Spinal cord (tissue), 9 donors: ENCODE measurements at regions not wholly inside any gene's neighbourhood (a gene's known extent, or its start where the extent isn't known, plus 50 kb on each side); places are given as distances from the start of the nearest gene placed in this dataset.
A peak's percentile ranks its signal among the peaks of the same experiment; 100 is the strongest.
"Not testable (repeated sequence)": the region's sequence is repeated elsewhere in the genome, so short reads cannot be mapped to it uniquely, and the experiment has no call there.

Experiments used
- DNase-seq, 6 donors: peaks; one replicate each; pipeline versions ENCODE4 v3.0.0 to v3.0.0-alpha.2; 2013 to 2015; ENCODE audit warnings: low spot score in 6 of 6, low read depth in 4 of 6
- H3K27ac ChIP-seq: one replicate; pipeline ENCODE4 v1.5.1; 2013; ENCODE audit warnings: low read depth, low read length, control low read depth
- H3K27me3 ChIP-seq: one replicate; pipeline ENCODE4 v1.6.1; 2013; ENCODE audit warnings: low read length; ENCODE audit not compliant: control insufficient read depth, insufficient read depth
- H3K36me3 ChIP-seq: one replicate; pipeline ENCODE4 v1.6.1; 2013; ENCODE audit warnings: low read length; ENCODE audit not compliant: control insufficient read depth, insufficient read depth
- H3K4me1 ChIP-seq: one replicate; pipeline ENCODE4 v1.6.1; 2013; ENCODE audit warnings: low read length; ENCODE audit not compliant: control insufficient read depth, insufficient read depth
- H3K4me3 ChIP-seq: one replicate; pipeline ENCODE4 v1.5.1; 2013; ENCODE audit warnings: low read depth, low read length, control low read depth
- H3K9me3 ChIP-seq: one replicate; pipeline ENCODE4 v1.6.1; 2013; ENCODE audit warnings: low read length; ENCODE audit not compliant: control insufficient read depth, insufficient read depth
- WGBS: methylation state at CpG from one replicate; pipeline ENCODE4 v1.1.5; 2013; ENCODE audit warnings: missing lambda C conversion rate; ENCODE audit not compliant: insufficient coverage; 5-methylcytosine and 5-hydroxymethylcytosine counted together
- donor health status: healthy.

- no peak overlapping the region for H3K4me3 ChIP-seq
Observed at GRCh38 chr6:86407128-86407527, 530.2 kb upstream of the HTR1E start.

GRCh38 chr6:86392850-86393249, 544.5 kb upstream of the HTR1E start:
- H3K27ac ChIP-seq, H3K36me3 ChIP-seq, H3K4me3 ChIP-seq, H3K4me1 ChIP-seq, H3K27me3 ChIP-seq, H3K9me3 ChIP-seq, DNase-seq: not testable (repeated sequence)
- WGBS, result 82% methylated on average over 3 of the region's 3 CpGs

More at GRCh38 chr6:86407128-86407527, 530.2 kb upstream of the HTR1E start:
- no peaks in the 10 kb centered on the region for H3K4me1 ChIP-seq
- no peaks in the 10 kb centered on the region for H3K9me3 ChIP-seq
- H3K36me3 ChIP-seq, result no peaks in the 10 kb centered on the region
- no peak overlapping the region for H3K27ac ChIP-seq
- no peaks in the 10 kb centered on the region for H3K27me3 ChIP-seq
- no peak for DNase-seq
- WGBS, result no CpG with 5 or more reads among the region's 2 CpGs

GRCh38 chr6:86380571-86381125, 556.7 kb upstream of the HTR1E start:
- Histone ChIP-seq H3K4me3 (no peak overlapping the region), H3K4me1 (no peaks in the 10 kb centered on the region), H3K27ac (no peak overlapping the region), H3K36me3 (no peaks in the 10 kb centered on the region), H3K9me3 (no peaks in the 10 kb centered on the region), H3K27me3 (no peaks in the 10 kb centered on the region)
- 79% methylated on average over 1 of the region's 3 CpGs for WGBS
- DNase-seq, result no peak

GRCh38 chr6:86357877-86358276, 579.5 kb upstream of the HTR1E start:
- Histone ChIP-seq H3K27me3 (no peaks in the 10 kb centered on the region), H3K4me3 (no peak overlapping the region), H3K9me3 (no peaks in the 10 kb centered on the region), H3K27ac (no peak overlapping the region), H3K36me3 (no peaks in the 10 kb centered on the region), H3K4me1 (no peaks in the 10 kb centered on the region)
- no peak for DNase-seq
- WGBS, result 25% methylated on average over 1 of the region's 4 CpGs

- Histone ChIP-seq H3K36me3 (no peaks in the 10 kb centered on the region), H3K4me1 (no peaks in the 10 kb centered on the region), H3K4me3 (no peak overlapping the region), H3K27ac (no peak overlapping the region), H3K9me3 (no peaks in the 10 kb centered on the region), H3K27me3 (no peaks in the 10 kb centered on the region)
- no peak for DNase-seq
Observed at GRCh38 chr6:86355271-86355670, 582.1 kb upstream of the HTR1E start.

- Histone ChIP-seq H3K9me3 (no peaks in the 10 kb centered on the region), H3K4me3 (no peak overlapping the region), H3K27ac (no peak overlapping the region), H3K27me3 (no peaks in the 10 kb centered on the region), H3K4me1 (no peaks in the 10 kb centered on the region), H3K36me3 (no peaks in the 10 kb centered on the region)
- no CpG with 5 or more reads among the region's 5 CpGs for WGBS
- peak in 1 of 6 donors; percentile 1 for DNase-seq
Observed at GRCh38 chr6:86331919-86332318, 605.4 kb upstream of the HTR1E start.

- no CpG with 5 or more reads among the region's 3 CpGs for WGBS
- Histone ChIP-seq H3K27ac (no peak overlapping the region), H3K4me3 (no peak overlapping the region), H3K27me3 (no peaks in the 10 kb centered on the region), H3K36me3 (no peaks in the 10 kb centered on the region), H3K9me3 (no peaks in the 10 kb centered on the region), H3K4me1 (no peaks in the 10 kb centered on the region)
- DNase-seq, result peak in 1 of 6 donors; percentile 2
Observed at GRCh38 chr6:86331265-86331840, 606.0 kb upstream of the HTR1E start.

GRCh38 chr6:86306210-86306609, 631.1 kb upstream of the HTR1E start:
- Histone ChIP-seq H3K36me3 (no peaks in the 10 kb centered on the region), H3K9me3 (no peaks in the 10 kb centered on the region), H3K4me3 (no peak overlapping the region), H3K4me1 (no peaks in the 10 kb centered on the region), H3K27ac (no peak overlapping the region), H3K27me3 (no peaks in the 10 kb centered on the region)
- WGBS, result 84% methylated on average over 4 of the region's 4 CpGs
- DNase-seq, result no peak

GRCh38 chr6:86285876-86286275, 643.2 kb upstream of the SYNCRIP start:
- Histone ChIP-seq H3K36me3 (no peaks in the 10 kb centered on the region), H3K4me3 (no peak overlapping the region), H3K9me3 (no peaks in the 10 kb centered on the region), H3K4me1 (no peaks in the 10 kb centered on the region), H3K27ac (no peak overlapping the region), H3K27me3 (no peaks in the 10 kb centered on the region)
- no peak for DNase-seq

GRCh38 chr6:86284809-86285480, 642.3 kb upstream of the SYNCRIP start:
- H3K27me3 ChIP-seq, H3K9me3 ChIP-seq, H3K27ac ChIP-seq, H3K4me1 ChIP-seq, DNase-seq, H3K4me3 ChIP-seq, H3K36me3 ChIP-seq: not testable (repeated sequence)
- 93% methylated on average over 22 of the region's 22 CpGs for WGBS
